H1 (cell line): ENCODE measurements at regions not wholly inside any gene's neighbourhood (a gene's known extent, or its start where the extent isn't known, plus 50 kb on each side); places are given as distances from the start of the nearest gene placed in this dataset.
A peak's percentile ranks its signal among the peaks of the same experiment; 100 is the strongest.

ENCODE experiments used
- CTCF ChIA-PET: fragments of 300-600 bp; sonication (Branson Sonifier 250); formaldehyde crosslinking; loops from one replicate; lab custom pipeline; 2021; ENCODE audit not compliant: partially characterized antibody; lab: Charles Lee
- POLR2A ChIA-PET: fragments of 300-600 bp; sonication (Branson Sonifier 250); formaldehyde crosslinking; loops from one replicate; lab custom pipeline; 2021; ENCODE audit warnings: inconsistent platforms; ENCODE audit not compliant: partially characterized antibody; lab: Charles Lee
- DNase-seq, 2 experiments: peaks; one replicate each; pipeline versions ENCODE4 v3.0.0 to v3.0.0-alpha.2; 2010 to 2022; ENCODE audit warnings: low spot score in 2 of 2, low read depth in 1 of 2, mixed read lengths in 1 of 2
- FAIRE-seq: peaks from 2 replicates; lab custom pipeline; 2011; peaks lifted over from hg19 to GRCh38; lab: Jason Lieb, UNC
- H2AFZ ChIP-seq: 2 replicates; pipeline ENCODE4 v1.8.1; 2012; ENCODE audit warnings: low read length, inconsistent platforms
- H2AK5ac ChIP-seq: 2 replicates; pipeline ENCODE4 v1.6.1; 2013; ENCODE audit warnings: low read depth, low read length
- H2BK120ac ChIP-seq: replicated peaks from 2 replicates; pipeline ENCODE3; 2013; ENCODE audit warnings: low read depth, low read length, inconsistent platforms
- H2BK12ac ChIP-seq: 2 replicates; pipeline ENCODE4 v1.6.1; 2013; ENCODE audit warnings: low read depth, low read length
- H2BK15ac ChIP-seq: 2 replicates; pipeline ENCODE4 v1.6.1; 2013; ENCODE audit warnings: low read length
- H2BK20ac ChIP-seq: 2 replicates; pipeline ENCODE4 v1.6.1; 2013; ENCODE audit warnings: low read length
- H2BK5ac ChIP-seq: 2 replicates; pipeline ENCODE4 v1.6.1; 2013; ENCODE audit warnings: low read depth, low read length
- H3K14ac ChIP-seq: 2 replicates; pipeline ENCODE4 v1.6.1; 2013; ENCODE audit warnings: inconsistent platforms; ENCODE audit not compliant: insufficient read length
- H3K18ac ChIP-seq: 2 replicates; pipeline ENCODE4 v1.6.1; 2013; ENCODE audit warnings: low read length; ENCODE audit errors: extremely low read depth
- H3K23ac ChIP-seq: 2 replicates; pipeline ENCODE4 v1.6.1; 2013; ENCODE audit warnings: inconsistent platforms; ENCODE audit not compliant: insufficient read length
- H3K23me2 ChIP-seq: 2 replicates; pipeline ENCODE4 v1.6.1; 2013; ENCODE audit warnings: low read depth, low read length
- H3K27ac ChIP-seq: 2 replicates; pipeline ENCODE4 v1.6.1; 2011; ENCODE audit warnings: low read depth, low read length, inconsistent platforms
- H3K27me3 ChIP-seq, 4 experiments: replicated peaks in 1 of 4; 1 replicate in 1 of 4; 2 replicates in 3 of 4; pipeline versions ENCODE4 v1.6.1 to v1.8.1; 2011 to 2013; ENCODE audit warnings: low read length in 3 of 4, mild to moderate bottlenecking in 3 of 4, inconsistent platforms in 2 of 4, mixed read lengths in 2 of 4, moderate library complexity in 1 of 4; ENCODE audit not compliant: control insufficient read depth in 3 of 4, insufficient read depth in 3 of 4; ENCODE audit errors: extremely low read depth in 1 of 4
- H3K36me3 ChIP-seq, 4 experiments: 2 replicates each; pipeline versions ENCODE4 v1.6.1 to v1.8.1; 2011 to 2013; ENCODE audit warnings: mild to moderate bottlenecking in 4 of 4, low read length in 3 of 4, moderate library complexity in 2 of 4, control low read depth in 1 of 4, inconsistent platforms in 1 of 4; ENCODE audit not compliant: insufficient read depth in 4 of 4, control insufficient read depth in 2 of 4
- H3K4ac ChIP-seq: replicated peaks from 2 replicates; pipeline ENCODE3; 2013; ENCODE audit warnings: low read length, low read depth, mixed read lengths, inconsistent platforms; ENCODE audit not compliant: insufficient read length
- H3K4me1 ChIP-seq, 4 experiments: replicated peaks in 1 of 4; 1 replicate in 1 of 4; 2 replicates in 3 of 4; pipeline versions ENCODE4 v1.6.1 to v1.8.1; 2011 to 2013; ENCODE audit warnings: low read length in 3 of 4, inconsistent platforms in 2 of 4, mixed read lengths in 1 of 4; ENCODE audit not compliant: insufficient read depth in 4 of 4, control insufficient read depth in 3 of 4
- H3K4me2 ChIP-seq, 2 experiments: 2 replicates each; pipeline versions ENCODE4 v1.6.1 to v1.8.1; 2011 to 2013; ENCODE audit warnings: low read depth in 2 of 2, low read length in 2 of 2, control low read depth in 1 of 2, inconsistent platforms in 1 of 2, mild to moderate bottlenecking in 1 of 2; ENCODE audit not compliant: insufficient read depth in 1 of 2
- H3K4me3 ChIP-seq, 4 experiments: fragments of 200-600, 300-600 bp in 1 of 4; sonication (generic), shearing (Covaris generic), sonication (Bioruptor Twin) in 1 of 4; 2 replicates each; pipeline versions ENCODE4 v1.5.1 to v1.8.1; 2011 to 2016; ENCODE audit warnings: low read length in 4 of 4, low read depth in 3 of 4, control low read depth in 2 of 4, inconsistent platforms in 2 of 4, mild to moderate bottlenecking in 2 of 4, mixed read lengths in 1 of 4, moderate library complexity in 1 of 4; ENCODE audit not compliant: insufficient read depth in 2 of 4; ENCODE audit errors: extremely low read depth in 1 of 4
- H3K56ac ChIP-seq: replicated peaks from 2 replicates; pipeline ENCODE3; 2013; ENCODE audit warnings: low read depth, mild to moderate bottlenecking, mixed read lengths, low read length, inconsistent platforms; ENCODE audit not compliant: insufficient read length
- H3K79me1 ChIP-seq: 2 replicates; pipeline ENCODE4 v1.6.1; 2013; ENCODE audit warnings: low read depth, low read length, control low read depth
- H3K79me2 ChIP-seq, 2 experiments: 2 replicates each; pipeline versions ENCODE4 v1.6.1 to v1.8.1; 2012 to 2013; ENCODE audit warnings: low read length in 2 of 2, mild to moderate bottlenecking in 2 of 2, inconsistent platforms in 1 of 2; ENCODE audit not compliant: insufficient read depth in 2 of 2, control insufficient read depth in 1 of 2
- H3K9ac ChIP-seq, 4 experiments: replicated peaks in 1 of 4; 1 replicate in 1 of 4; 2 replicates in 3 of 4; pipeline versions ENCODE4 v1.6.1 to v1.8.1; 2011 to 2013; ENCODE audit warnings: low read depth in 3 of 4, low read length in 3 of 4, control low read depth in 2 of 4, mild to moderate bottlenecking in 2 of 4, moderate library complexity in 2 of 4, inconsistent platforms in 1 of 4; ENCODE audit errors: extremely low read depth in 1 of 4
- H3K9me3 ChIP-seq, 2 experiments: 2 replicates each; pipeline versions ENCODE4 v1.6.1 to v1.8.1; 2012 to 2013; ENCODE audit warnings: mild to moderate bottlenecking in 2 of 2, moderate library complexity in 2 of 2, control low read depth in 1 of 2, inconsistent platforms in 1 of 2, low read depth in 1 of 2, low read length in 1 of 2, mixed read lengths in 1 of 2; ENCODE audit not compliant: insufficient read depth in 2 of 2
- H4K20me1 ChIP-seq, 2 experiments: replicated peaks in 1 of 2; 2 replicates each; pipeline versions ENCODE3 to v1.8.1; 2011 to 2013; ENCODE audit warnings: inconsistent platforms in 2 of 2, low read length in 2 of 2, mild to moderate bottlenecking in 1 of 2; ENCODE audit not compliant: insufficient read depth in 2 of 2, control insufficient read depth in 1 of 2
- H4K5ac ChIP-seq: 2 replicates; pipeline ENCODE4 v1.6.1; 2013; ENCODE audit warnings: low read length, low read depth, mixed read lengths, inconsistent platforms; ENCODE audit not compliant: insufficient read length
- H4K8ac ChIP-seq: 2 replicates; pipeline ENCODE4 v1.8.0; 2013; ENCODE audit warnings: mild to moderate bottlenecking, moderate library complexity, low read length, inconsistent platforms; ENCODE audit not compliant: insufficient read depth; ENCODE audit errors: extremely low read depth
- H4K91ac ChIP-seq: replicated peaks from 2 replicates; pipeline ENCODE3; 2013; ENCODE audit warnings: low read length, mixed read lengths, inconsistent platforms; ENCODE audit not compliant: insufficient read length
- CBX8 ChIP-seq: fragments of 300-800, 300-1000 bp; sonication (generic); IDR thresholded peaks from 2 replicates; pipeline ENCODE4 v1.7.1; 2016; ENCODE audit warnings: low read depth, low read length, borderline replicate concordance
- MAFK ChIP-seq: IDR thresholded peaks from 2 replicates; pipeline ENCODE4 v1.6.1; 2012; ENCODE audit warnings: low read depth, mild to moderate bottlenecking, improper control_type of control experiment, low read length
- POLR2A ChIP-seq, 2 experiments: IDR thresholded peaks; 1 replicate in 1 of 2; 2 replicates in 1 of 2; pipeline ENCODE4 v1.6.1; 2011; ENCODE audit warnings: low read depth in 2 of 2, low read length in 2 of 2, mild to moderate bottlenecking in 2 of 2; ENCODE audit errors: control extremely low read depth in 1 of 2
- RAD21 ChIP-seq, 2 experiments: IDR thresholded peaks in 1 of 2; conservative IDR thresholded peaks in 1 of 2; 2 replicates each; pipeline ENCODE4 v1.6.1; 2011; ENCODE audit warnings: low read depth in 2 of 2, low read length in 2 of 2, improper control_type of control experiment in 1 of 2, inconsistent platforms in 1 of 2, mild to moderate bottlenecking in 1 of 2, moderate library complexity in 1 of 2
- TEAD4 ChIP-seq: IDR thresholded peaks from 2 replicates; pipeline ENCODE4 v1.6.1; 2012; ENCODE audit warnings: low read depth, low read length, inconsistent platforms, mixed read lengths
- WGBS, 2 experiments: shearing (Covaris generic) in 1 of 2; methylation state at CpG; one replicate each; pipeline versions ENCODE4 v1.1.6 to v1.1.7; 2013 to 2015; ENCODE audit warnings: low lambda C conversion rate in 2 of 2, mixed read lengths in 2 of 2, inconsistent platforms in 1 of 2, low coverage in 1 of 2, missing lambda C conversion rate in 1 of 2; ENCODE audit not compliant: insufficient replicate concordance in 2 of 2, insufficient coverage in 1 of 2, insufficient read length in 1 of 2; ENCODE audit errors: extremely low coverage in 1 of 2, missing lambda C conversion rate in 1 of 2; 5-methylcytosine and 5-hydroxymethylcytosine counted together
- TF ChIP-seq, protein P1 (sequence below), 3 experiments: IDR thresholded peaks; 1 replicate in 2 of 3; 2 replicates in 1 of 3; pipeline versions ENCODE4 v1.5.1 to v1.6.1; 2011; ENCODE audit warnings: low read length in 3 of 3, mild to moderate bottlenecking in 3 of 3, inconsistent platforms in 2 of 3, low read depth in 1 of 3, moderate library complexity in 1 of 3; ENCODE audit not compliant: insufficient read depth in 1 of 3; ENCODE audit errors: control extremely low read depth in 1 of 3

DNA sequence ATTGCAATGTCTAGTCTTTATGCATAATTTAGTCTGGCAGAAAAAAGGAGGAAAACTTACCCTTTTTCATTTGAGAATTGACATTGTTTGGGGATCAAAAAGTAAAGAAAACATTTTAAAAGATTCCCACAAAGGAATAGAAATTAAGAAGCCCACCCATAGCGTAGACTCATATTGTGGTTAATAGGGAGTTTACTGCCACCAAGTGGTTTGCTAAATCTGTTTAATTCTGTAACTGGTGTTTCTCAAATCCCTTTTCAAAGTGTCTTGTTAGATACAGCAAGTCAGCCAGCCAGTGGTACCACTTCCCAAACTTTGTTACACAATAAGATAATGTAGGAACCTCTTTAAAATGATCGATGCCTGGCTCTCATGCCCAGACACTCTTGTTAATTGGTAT is 180.3 kb downstream of the IPO8 start:
- Histone ChIP-seq H2BK20ac (no peak overlapping the region), H3K4me1 (no peaks in the 10 kb centered on the region; a peak in 1 of 7 replicates), H3K14ac (no peak overlapping the region), H4K91ac (no peak overlapping the region), H3K9me3 (no peaks in the 10 kb centered on the region), H2BK15ac (no peak overlapping the region), H3K23me2 (no peaks in the 10 kb centered on the region), H2AK5ac (no peak overlapping the region), H3K23ac (no peak overlapping the region), H4K8ac (no peak overlapping the region), H4K5ac (no peak overlapping the region), H3K18ac (no peak overlapping the region), H3K79me1 (no peaks in the 10 kb centered on the region), H4K20me1 (no peaks in the 10 kb centered on the region), H3K4me2 (no peak overlapping the region), H2BK12ac (no peak overlapping the region), H3K4me3 (no peak overlapping the region), H3K27me3 (no peaks in the 10 kb centered on the region), H3K79me2 (no peaks in the 10 kb centered on the region), H2BK120ac (no peak overlapping the region), H3K36me3 (no peaks in the 10 kb centered on the region), H2AFZ (no peak overlapping the region), H2BK5ac (no peak overlapping the region), H3K4ac (no peak overlapping the region), H3K9ac (no peak overlapping the region), H3K27ac (no peak overlapping the region), H3K56ac (no peak overlapping the region)
- no peak for DNase-seq
- ChIA-PET CTCF (no interaction called here), POLR2A (no interaction called here)
- no peak for FAIRE-seq
- TF ChIP-seq, protein P1, sequence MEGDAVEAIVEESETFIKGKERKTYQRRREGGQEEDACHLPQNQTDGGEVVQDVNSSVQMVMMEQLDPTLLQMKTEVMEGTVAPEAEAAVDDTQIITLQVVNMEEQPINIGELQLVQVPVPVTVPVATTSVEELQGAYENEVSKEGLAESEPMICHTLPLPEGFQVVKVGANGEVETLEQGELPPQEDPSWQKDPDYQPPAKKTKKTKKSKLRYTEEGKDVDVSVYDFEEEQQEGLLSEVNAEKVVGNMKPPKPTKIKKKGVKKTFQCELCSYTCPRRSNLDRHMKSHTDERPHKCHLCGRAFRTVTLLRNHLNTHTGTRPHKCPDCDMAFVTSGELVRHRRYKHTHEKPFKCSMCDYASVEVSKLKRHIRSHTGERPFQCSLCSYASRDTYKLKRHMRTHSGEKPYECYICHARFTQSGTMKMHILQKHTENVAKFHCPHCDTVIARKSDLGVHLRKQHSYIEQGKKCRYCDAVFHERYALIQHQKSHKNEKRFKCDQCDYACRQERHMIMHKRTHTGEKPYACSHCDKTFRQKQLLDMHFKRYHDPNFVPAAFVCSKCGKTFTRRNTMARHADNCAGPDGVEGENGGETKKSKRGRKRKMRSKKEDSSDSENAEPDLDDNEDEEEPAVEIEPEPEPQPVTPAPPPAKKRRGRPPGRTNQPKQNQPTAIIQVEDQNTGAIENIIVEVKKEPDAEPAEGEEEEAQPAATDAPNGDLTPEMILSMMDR (IDR thresholded peaks at IDR 0.05; ENCODE audit: control extremely low read depth in 1 of 3, insufficient read depth in 1 of 3, low read depth in 1 of 3, low read length in 3 of 3) = peak in 1 of 3 experiments; percentile 46; a peak in 2 of 4 replicates
- TF ChIP-seq MAFK (no peak), TEAD4 (no peak), CBX8 (no peak), RAD21 (IDR thresholded peaks at IDR 0.05 in 1 of 2, conservative IDR thresholded peaks at IDR 0.05 in 1 of 2; ENCODE audit: low read depth in 2 of 2, low read length in 2 of 2) (peak; percentile 71 to 76), POLR2A (IDR thresholded peaks at IDR 0.05; ENCODE audit: control extremely low read depth in 1 of 2, low read depth in 2 of 2, low read length in 2 of 2) (no peak)
- WGBS, 2 experiments = 82% methylated on average over 2 of the region's 2 CpGs; no CpG with 5 or more reads in 1 of the 2 experiments
